Left renal pelvis (tissue), 4 donors: ENCODE measurements at regions not wholly inside any gene's neighbourhood (a gene's known extent, or its start where the extent isn't known, plus 50 kb on each side); places are given as distances from the start of the nearest gene placed in this dataset.

Experiments
- DNase-seq, 4 donors: peaks; one replicate each; pipeline ENCODE4 v3.0.0-alpha.2; 2013; ENCODE audit warnings: low read depth in 4 of 4, low spot score in 3 of 4

DNA sequence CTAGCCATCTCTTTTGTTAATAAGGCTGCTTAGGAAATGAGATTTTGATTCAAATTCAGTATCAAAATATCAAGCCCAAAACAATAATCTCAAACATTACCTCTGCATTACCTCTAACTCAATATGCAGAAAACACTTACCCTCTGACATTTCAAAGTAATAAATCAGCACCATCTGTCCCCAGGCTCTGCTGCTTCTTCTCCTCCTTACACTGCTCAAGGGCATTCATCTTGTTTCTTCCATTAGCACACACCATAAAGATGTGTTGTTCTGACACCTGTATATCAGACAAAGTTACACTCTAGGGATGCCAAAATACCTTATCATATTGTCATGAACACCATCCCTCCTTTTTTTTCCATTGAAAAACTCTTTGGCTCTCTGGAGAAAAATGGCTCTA is 1630.3 kb downstream of the RPA4 start:
- DNase-seq, result no peak

DNA sequence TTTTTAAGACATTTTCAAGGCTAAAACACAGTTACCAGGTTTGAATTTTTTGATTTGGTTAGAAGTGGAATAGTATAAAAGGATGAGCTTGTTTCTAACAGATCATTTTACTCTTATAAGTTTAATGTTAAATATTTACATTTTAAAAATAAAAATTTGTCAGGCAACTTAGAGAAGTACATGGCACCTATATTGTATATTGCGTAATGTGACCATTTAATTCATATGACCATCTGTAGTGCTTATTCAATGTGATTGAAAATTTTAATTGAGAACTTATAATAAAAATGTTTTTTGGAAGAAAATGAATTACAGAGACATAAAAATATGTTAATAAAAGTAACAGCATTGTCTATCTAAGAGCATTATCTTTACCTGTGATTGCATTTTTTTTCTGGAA is 1632.4 kb downstream of the RPA4 start:
- DNase-seq, result no peak

DNA sequence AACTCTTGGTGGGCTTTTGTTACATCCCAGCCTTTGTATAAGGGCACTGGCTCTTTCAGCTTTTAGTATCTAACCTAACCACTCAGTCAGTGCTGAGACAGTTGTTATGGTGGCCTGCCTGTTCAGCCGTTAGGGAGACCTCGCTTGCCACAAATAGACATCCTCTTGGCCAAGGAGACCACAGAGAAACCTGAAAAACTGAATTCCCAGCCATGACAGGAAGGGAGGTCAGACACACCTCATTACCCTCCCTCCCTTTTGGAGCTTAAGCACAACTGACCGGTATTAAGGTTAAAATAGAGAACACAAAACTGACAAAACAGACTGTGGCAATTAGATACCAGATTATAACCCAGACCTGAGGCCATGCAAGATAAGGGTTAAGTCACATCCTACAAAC is 1639.3 kb downstream of the RPA4 start:
- DNase-seq, result no peak

DNA sequence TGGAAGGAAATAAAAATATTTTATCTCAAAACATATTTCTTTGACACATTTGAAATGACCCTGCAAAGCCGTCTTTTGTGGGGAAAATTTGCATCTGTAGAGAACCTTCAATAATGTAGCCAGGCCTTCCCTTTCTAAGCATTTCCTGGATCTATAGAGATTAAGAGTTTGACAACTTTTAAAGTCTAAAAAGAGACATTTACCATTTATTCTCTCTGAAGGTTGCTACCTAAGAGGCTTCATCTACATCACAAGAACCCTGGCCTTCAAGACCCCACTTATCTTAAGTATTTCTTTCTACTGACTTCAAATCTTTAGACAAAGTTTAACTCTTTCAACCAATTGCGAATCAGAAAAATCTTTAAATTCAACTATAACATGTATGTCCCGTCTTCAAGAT is 1639.8 kb downstream of the RPA4 start:
- DNase-seq, result no peak

DNA sequence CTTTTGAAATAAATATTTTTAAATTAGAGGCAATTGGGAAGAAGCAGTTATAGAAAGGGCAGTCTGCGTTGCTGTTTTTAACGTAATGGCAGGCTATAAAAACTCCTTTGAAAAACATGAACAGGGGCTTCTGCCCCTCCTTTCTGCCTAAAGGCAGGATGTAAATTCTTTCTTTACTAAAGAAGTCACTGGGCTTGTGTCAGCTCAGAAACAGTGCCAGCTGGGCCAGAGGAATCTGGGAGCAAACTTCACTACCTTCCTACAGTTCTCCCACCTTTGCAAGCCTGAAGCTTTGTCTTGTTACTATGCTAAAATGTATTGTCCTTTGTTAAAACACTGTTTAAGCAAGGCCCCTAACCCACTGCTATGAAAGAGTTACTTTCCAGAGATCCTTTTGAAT is 1664.8 kb downstream of the RPA4 start:
- no peak for DNase-seq

- no peak for DNase-seq
Observed at GRCh38 chrX:98568795-98569194, 1685.1 kb downstream of the RPA4 start.

DNA sequence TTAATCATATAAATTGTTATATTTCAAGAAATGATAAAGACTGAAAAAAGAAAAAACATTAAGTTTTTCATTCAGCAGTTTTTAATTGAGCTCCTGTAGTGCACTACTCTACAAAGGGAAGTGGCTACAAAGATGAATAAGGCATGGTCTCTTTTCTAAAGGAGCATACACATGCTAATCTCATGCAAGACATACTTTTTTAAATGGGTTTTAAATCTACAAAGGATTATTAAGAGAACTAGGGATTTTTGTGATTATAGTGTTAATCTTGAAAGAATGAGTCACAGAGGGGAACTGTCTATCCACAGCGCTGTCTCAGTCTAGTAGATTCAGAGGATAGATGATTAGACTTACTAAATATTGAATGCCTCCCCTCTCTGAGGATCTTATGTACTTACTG is 1722.2 kb downstream of the RPA4 start:
- no peak for DNase-seq

- peak in 1 of 4 donors; percentile 1 for DNase-seq
Observed at GRCh38 chrX:98607739-98608138, 1724.0 kb downstream of the RPA4 start.

DNA sequence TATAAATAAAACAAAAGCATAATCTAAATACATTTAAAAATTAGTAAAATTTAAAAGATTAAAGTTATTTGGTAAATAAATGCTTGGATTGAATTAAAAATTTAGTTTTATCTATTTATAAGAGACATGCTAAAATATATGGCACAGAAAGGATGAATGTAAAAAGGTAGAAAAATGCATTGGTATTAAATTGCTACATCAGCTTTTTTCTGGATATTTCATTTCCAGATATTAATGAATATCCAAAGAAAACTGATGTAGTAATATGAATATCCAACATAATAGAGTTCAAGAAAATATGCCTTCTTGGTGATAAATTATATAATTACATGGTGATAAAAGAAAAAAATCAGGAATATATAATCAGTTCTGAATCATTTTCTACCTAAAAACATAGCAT is 1743.9 kb downstream of the RPA4 start:
- DNase-seq, result no peak

- DNase-seq, result no peak
Observed at GRCh38 chrX:98637451-98637850, 1753.7 kb downstream of the RPA4 start.

- no peak for DNase-seq
Observed at GRCh38 chrX:98646351-98646750, 1762.6 kb downstream of the RPA4 start.

DNA sequence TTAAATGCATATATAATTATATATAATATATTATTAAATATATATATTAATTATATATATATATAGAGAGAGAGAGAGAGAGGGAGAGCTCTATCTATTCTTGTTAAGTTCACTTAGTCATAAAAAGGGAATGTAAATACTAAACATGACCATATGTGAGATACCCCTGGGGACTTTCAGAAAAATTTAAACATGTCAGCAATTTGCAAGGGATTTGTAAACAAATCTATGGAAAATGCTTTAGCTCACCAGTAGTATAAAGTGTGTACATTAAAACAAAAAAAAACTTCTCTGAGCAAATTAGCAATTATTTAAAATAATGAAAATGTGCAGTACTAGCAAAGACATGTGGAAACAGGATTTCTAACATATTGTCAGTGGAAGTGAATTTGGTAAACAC is 1755.5 kb downstream of the PCDH19 start:
- no peak for DNase-seq
